OCI-LY3 (cell line): ENCODE measurements at regions not wholly inside any gene's neighbourhood (a gene's known extent, or its start where the extent isn't known, plus 50 kb on each side); places are given as distances from the start of the nearest gene placed in this dataset.

Source experiments
- H2AFZ ChIP-seq: fragments of 200-600, 300-600 bp; shearing (Covaris generic); 2 replicates; pipeline ENCODE4 v1.6.0; 2014; ENCODE audit warnings: antibody characterized with exemption, low read depth, low read length
- H3K27ac ChIP-seq: fragments of 200-600, 300-600 bp; sonication (generic); 2 replicates; pipeline ENCODE4 v1.5.1; 2014; ENCODE audit warnings: mild to moderate bottlenecking, low read length, moderate library complexity, mixed read lengths
- H3K27me3 ChIP-seq: fragments of 200-600, 300-600 bp; sonication (generic); 2 replicates; pipeline ENCODE4 v1.6.1; 2014; ENCODE audit warnings: low read depth, low read length, mixed read lengths
- H3K36me3 ChIP-seq: fragments of 200-600, 300-600 bp; sonication (generic); replicated peaks from 2 replicates; pipeline ENCODE3; 2014; ENCODE audit warnings: low read depth, low read length, mixed read lengths
- H3K4me1 ChIP-seq: fragments of 300-600, 200-600 bp; sonication (generic); 2 replicates; pipeline ENCODE4 v1.6.1; 2014; ENCODE audit warnings: low read length, mixed read lengths
- H3K4me2 ChIP-seq: fragments of 200-600, 300-600 bp; sonication (generic); 2 replicates; pipeline ENCODE4 v1.6.1; 2014; ENCODE audit warnings: low read length, mixed read lengths
- H3K4me3 ChIP-seq: fragments of 300-600, 200-600 bp; sonication (generic); 2 replicates; pipeline ENCODE4 v1.5.1; 2014; ENCODE audit warnings: antibody characterized with exemption, mild to moderate bottlenecking, low read length, moderate library complexity
- H3K79me2 ChIP-seq: fragments of 300-600, 200-600 bp; shearing (Covaris generic); 2 replicates; pipeline ENCODE4 v1.6.1; 2014; ENCODE audit warnings: mild to moderate bottlenecking, low read length, mixed read lengths
- H3K9ac ChIP-seq: fragments of 300-600, 200-600 bp; shearing (Covaris generic); 2 replicates; pipeline ENCODE4 v1.6.0; 2014; ENCODE audit warnings: mild to moderate bottlenecking, low read length, moderate library complexity
- H3K9me3 ChIP-seq: fragments of 200-600, 300-600 bp; shearing (Covaris generic); 2 replicates; pipeline ENCODE4 v1.6.1; 2014; ENCODE audit warnings: low read length, mixed read lengths; ENCODE audit not compliant: insufficient read depth
- H4K20me1 ChIP-seq: fragments of 200-600, 300-600 bp; sonication (generic); 2 replicates; pipeline ENCODE4 v1.6.1; 2016; ENCODE audit warnings: low read length, mixed read lengths; ENCODE audit not compliant: insufficient read depth
- EZH2phosphoT487 ChIP-seq: fragments of 200-600 bp; shearing (Covaris generic); IDR thresholded peaks from 2 replicates; pipeline ENCODE4 v1.6.1; 2018; ENCODE audit warnings: antibody characterized with exemption, mixed run types, low read depth
- TF ChIP-seq, protein P1 (sequence below): fragments of 200-600, 300-600 bp; sonication (generic); IDR thresholded peaks from 2 replicates; pipeline ENCODE4 v1.5.1; 2014; ENCODE audit warnings: antibody characterized with exemption, low read length, low read depth

GRCh38 chr5:167358868-167359492 is 932.5 kb upstream of the WWC1 start:
- Histone ChIP-seq H3K36me3 (no peaks in the 10 kb centered on the region), H3K27ac (no peak overlapping the region), H2AFZ (no peak overlapping the region), H3K9me3 (no peaks in the 10 kb centered on the region), H3K9ac (no peak overlapping the region), H4K20me1 (no peaks in the 10 kb centered on the region), H3K4me2 (no peak overlapping the region), H3K27me3 (no peaks in the 10 kb centered on the region), H3K4me1 (no peaks in the 10 kb centered on the region), H3K4me3 (no peak overlapping the region), H3K79me2 (no peaks in the 10 kb centered on the region)
- no peak for TF ChIP-seq EZH2phosphoT487
- TF ChIP-seq, protein P1, sequence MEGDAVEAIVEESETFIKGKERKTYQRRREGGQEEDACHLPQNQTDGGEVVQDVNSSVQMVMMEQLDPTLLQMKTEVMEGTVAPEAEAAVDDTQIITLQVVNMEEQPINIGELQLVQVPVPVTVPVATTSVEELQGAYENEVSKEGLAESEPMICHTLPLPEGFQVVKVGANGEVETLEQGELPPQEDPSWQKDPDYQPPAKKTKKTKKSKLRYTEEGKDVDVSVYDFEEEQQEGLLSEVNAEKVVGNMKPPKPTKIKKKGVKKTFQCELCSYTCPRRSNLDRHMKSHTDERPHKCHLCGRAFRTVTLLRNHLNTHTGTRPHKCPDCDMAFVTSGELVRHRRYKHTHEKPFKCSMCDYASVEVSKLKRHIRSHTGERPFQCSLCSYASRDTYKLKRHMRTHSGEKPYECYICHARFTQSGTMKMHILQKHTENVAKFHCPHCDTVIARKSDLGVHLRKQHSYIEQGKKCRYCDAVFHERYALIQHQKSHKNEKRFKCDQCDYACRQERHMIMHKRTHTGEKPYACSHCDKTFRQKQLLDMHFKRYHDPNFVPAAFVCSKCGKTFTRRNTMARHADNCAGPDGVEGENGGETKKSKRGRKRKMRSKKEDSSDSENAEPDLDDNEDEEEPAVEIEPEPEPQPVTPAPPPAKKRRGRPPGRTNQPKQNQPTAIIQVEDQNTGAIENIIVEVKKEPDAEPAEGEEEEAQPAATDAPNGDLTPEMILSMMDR: no peak

GRCh38 chr5:167361795-167362194 is 929.6 kb upstream of the WWC1 start:
- H2AFZ ChIP-seq: no peak overlapping the region
- TF ChIP-seq, protein P1: no peak
- no peak for TF ChIP-seq EZH2phosphoT487

GRCh38 chr5:167363065-167363464 is 928.4 kb upstream of the WWC1 start:
- TF ChIP-seq, protein P1: no peak
- no peak for TF ChIP-seq EZH2phosphoT487
- Histone ChIP-seq H2AFZ (no peak overlapping the region), H3K4me1 (no peaks in the 10 kb centered on the region), H3K9me3 (no peaks in the 10 kb centered on the region), H4K20me1 (no peaks in the 10 kb centered on the region), H3K27ac (no peak overlapping the region), H3K79me2 (no peaks in the 10 kb centered on the region), H3K9ac (no peak overlapping the region), H3K36me3 (no peaks in the 10 kb centered on the region), H3K4me3 (no peak overlapping the region), H3K4me2 (no peak overlapping the region), H3K27me3 (no peaks in the 10 kb centered on the region)

More at GRCh38 chr5:167361795-167362194, 929.6 kb upstream of the WWC1 start:
- no peaks in the 10 kb centered on the region for H3K27me3 ChIP-seq
- H3K27ac ChIP-seq: no peak overlapping the region
- H3K4me3 ChIP-seq: no peak overlapping the region
- no peaks in the 10 kb centered on the region for H3K36me3 ChIP-seq
- H3K4me2 ChIP-seq: no peak overlapping the region
- H3K4me1 ChIP-seq: no peaks in the 10 kb centered on the region
- H4K20me1 ChIP-seq: no peaks in the 10 kb centered on the region
- no peaks in the 10 kb centered on the region for H3K9me3 ChIP-seq
- no peak overlapping the region for H3K9ac ChIP-seq
- H3K79me2 ChIP-seq: no peaks in the 10 kb centered on the region

GRCh38 chr5:167375125-167375524 is 916.3 kb upstream of the WWC1 start:
- no peaks in the 10 kb centered on the region for H3K36me3 ChIP-seq
- H3K9me3 ChIP-seq: no peaks in the 10 kb centered on the region
- no peak overlapping the region for H3K4me2 ChIP-seq
- H2AFZ ChIP-seq: no peak overlapping the region
- no peak for TF ChIP-seq EZH2phosphoT487
- TF ChIP-seq, protein P1: no peak
- no peaks in the 10 kb centered on the region for H3K27me3 ChIP-seq
- no peaks in the 10 kb centered on the region for H4K20me1 ChIP-seq
- H3K9ac ChIP-seq: no peak overlapping the region
- H3K4me3 ChIP-seq: no peak overlapping the region
- no peaks in the 10 kb centered on the region for H3K4me1 ChIP-seq
- H3K27ac ChIP-seq: no peak overlapping the region
- no peaks in the 10 kb centered on the region for H3K79me2 ChIP-seq
